Glutamatergic neuron (in vitro differentiated cells): ENCODE measurements at regions not wholly inside any gene's neighbourhood (a gene's known extent, or its start where the extent isn't known, plus 50 kb on each side); places are given as distances from the start of the nearest gene placed in this dataset.

Source experiments
- DNase-seq: peaks from one replicate; pipeline ENCODE4 v3.0.0; 2022
- H3K27ac Mint-ChIP-seq: one replicate; pipeline ENCODE4 v1.8.0; 2020; ENCODE audit warnings: mild to moderate bottlenecking, mixed read lengths, inconsistent platforms; ENCODE audit not compliant: unreplicated experiment
- H3K27me3 Mint-ChIP-seq: one replicate; pipeline ENCODE4 v1.8.0; 2020; ENCODE audit warnings: mild to moderate bottlenecking, moderate library complexity, mixed read lengths, inconsistent platforms; ENCODE audit not compliant: unreplicated experiment
- H3K36me3 Mint-ChIP-seq: one replicate; pipeline ENCODE4 v1.8.0; 2020; ENCODE audit warnings: mild to moderate bottlenecking, mixed read lengths, inconsistent platforms; ENCODE audit not compliant: unreplicated experiment
- H3K4me1 Mint-ChIP-seq: one replicate; pipeline ENCODE4 v1.8.0; 2020; ENCODE audit warnings: mild to moderate bottlenecking, low read depth, mixed read lengths, inconsistent platforms; ENCODE audit not compliant: unreplicated experiment
- H3K4me3 Mint-ChIP-seq: one replicate; pipeline ENCODE4 v1.8.0; 2020; ENCODE audit warnings: mild to moderate bottlenecking, mixed read lengths, inconsistent platforms; ENCODE audit not compliant: unreplicated experiment
- H3K9me3 Mint-ChIP-seq: one replicate; pipeline ENCODE4 v1.8.0; 2020; ENCODE audit warnings: mild to moderate bottlenecking, moderate library complexity, mixed read lengths, inconsistent platforms; ENCODE audit not compliant: unreplicated experiment
- CTCF ChIP-seq: fragments of 200-600 bp; sonication (generic); IDR thresholded peaks from one replicate; pipeline ENCODE4 v1.5.0; 2021; ENCODE audit not compliant: partially characterized antibody, unreplicated experiment

GRCh38 chr9:108443019-108443633 is 412.7 kb downstream of the ACTL7B start:
- no peaks in the 10 kb centered on the region for H3K4me1 Mint-ChIP-seq
- no peak for DNase-seq
- no peak for TF ChIP-seq CTCF
- H3K9me3 Mint-ChIP-seq = no peaks in the 10 kb centered on the region
- no peak overlapping the region for H3K4me3 Mint-ChIP-seq
- H3K27me3 Mint-ChIP-seq = no peaks in the 10 kb centered on the region
- no peaks in the 10 kb centered on the region for H3K36me3 Mint-ChIP-seq
- no peak overlapping the region for H3K27ac Mint-ChIP-seq

- no peak for TF ChIP-seq CTCF
- Mint-ChIP-seq H3K27me3 (no peaks in the 10 kb centered on the region), H3K9me3 (no peaks in the 10 kb centered on the region), H3K36me3 (no peaks in the 10 kb centered on the region), H3K4me1 (no peaks in the 10 kb centered on the region), H3K27ac (no peak overlapping the region), H3K4me3 (no peak overlapping the region)
- no peak for DNase-seq
Observed at GRCh38 chr9:108442627-108443018, 413.2 kb downstream of the ACTL7B start.

GRCh38 chr9:108441726-108442125 is 414.1 kb downstream of the ACTL7B start:
- no peak for DNase-seq
- no peaks in the 10 kb centered on the region for H3K36me3 Mint-ChIP-seq
- no peak for TF ChIP-seq CTCF
- H3K4me1 Mint-ChIP-seq = no peaks in the 10 kb centered on the region
- no peak overlapping the region for H3K4me3 Mint-ChIP-seq
- H3K9me3 Mint-ChIP-seq = no peaks in the 10 kb centered on the region
- no peak overlapping the region for H3K27ac Mint-ChIP-seq
- H3K27me3 Mint-ChIP-seq = no peaks in the 10 kb centered on the region

GRCh38 chr9:108441251-108441650 is 414.5 kb downstream of the ACTL7B start:
- H3K27me3 Mint-ChIP-seq = no peaks in the 10 kb centered on the region
- H3K9me3 Mint-ChIP-seq = no peaks in the 10 kb centered on the region
- no peak for TF ChIP-seq CTCF
- no peaks in the 10 kb centered on the region for H3K4me1 Mint-ChIP-seq
- no peak overlapping the region for H3K27ac Mint-ChIP-seq
- DNase-seq = no peak
- H3K4me3 Mint-ChIP-seq = no peak overlapping the region
- no peaks in the 10 kb centered on the region for H3K36me3 Mint-ChIP-seq

GRCh38 chr9:108439947-108440346 is 415.8 kb downstream of the ACTL7B start:
- H3K36me3 Mint-ChIP-seq = no peaks in the 10 kb centered on the region
- H3K9me3 Mint-ChIP-seq = no peaks in the 10 kb centered on the region
- no peaks in the 10 kb centered on the region for H3K27me3 Mint-ChIP-seq
- no peak for TF ChIP-seq CTCF
- no peak overlapping the region for H3K4me3 Mint-ChIP-seq
- H3K4me1 Mint-ChIP-seq = no peaks in the 10 kb centered on the region
- no peak for DNase-seq
- no peak overlapping the region for H3K27ac Mint-ChIP-seq
